ENCODE measurements at regions not wholly inside any gene's neighbourhood (a gene's known extent, or its start where the extent isn't known, plus 50 kb on each side); places are given as distances from the start of the nearest gene placed in this dataset.

DNA sequence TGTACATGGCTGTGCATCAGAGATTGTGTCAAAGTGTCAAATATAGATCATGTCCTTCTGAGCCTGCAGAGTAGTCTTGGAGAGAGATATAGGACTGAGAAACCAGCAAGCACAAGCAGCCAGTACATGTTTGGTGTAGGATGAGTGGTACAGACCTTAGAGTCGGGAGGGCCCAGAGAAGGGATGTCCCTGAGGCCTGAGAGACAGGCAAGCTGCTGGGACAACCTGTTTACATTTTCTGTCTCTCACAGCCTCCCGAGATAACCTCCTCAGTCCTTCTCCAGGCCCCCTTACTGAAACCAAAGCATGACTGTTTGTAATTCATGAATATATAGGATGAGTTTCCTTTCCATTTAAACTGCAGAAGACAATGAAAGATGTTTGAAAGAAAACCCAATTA lies 182.4 kb upstream of the STT3B start:
- peaks cover 37% of the 10 kb centered on the region for H3K4me1 ChIP-seq (ENCODE audit: insufficient read depth, low read length, poor library complexity, severe bottlenecking)
- no peak for TF ChIP-seq EZH2phosphoT487 (IDR thresholded peaks at IDR 0.05; ENCODE audit: borderline replicate concordance)
- TF ChIP-seq, protein P1, sequence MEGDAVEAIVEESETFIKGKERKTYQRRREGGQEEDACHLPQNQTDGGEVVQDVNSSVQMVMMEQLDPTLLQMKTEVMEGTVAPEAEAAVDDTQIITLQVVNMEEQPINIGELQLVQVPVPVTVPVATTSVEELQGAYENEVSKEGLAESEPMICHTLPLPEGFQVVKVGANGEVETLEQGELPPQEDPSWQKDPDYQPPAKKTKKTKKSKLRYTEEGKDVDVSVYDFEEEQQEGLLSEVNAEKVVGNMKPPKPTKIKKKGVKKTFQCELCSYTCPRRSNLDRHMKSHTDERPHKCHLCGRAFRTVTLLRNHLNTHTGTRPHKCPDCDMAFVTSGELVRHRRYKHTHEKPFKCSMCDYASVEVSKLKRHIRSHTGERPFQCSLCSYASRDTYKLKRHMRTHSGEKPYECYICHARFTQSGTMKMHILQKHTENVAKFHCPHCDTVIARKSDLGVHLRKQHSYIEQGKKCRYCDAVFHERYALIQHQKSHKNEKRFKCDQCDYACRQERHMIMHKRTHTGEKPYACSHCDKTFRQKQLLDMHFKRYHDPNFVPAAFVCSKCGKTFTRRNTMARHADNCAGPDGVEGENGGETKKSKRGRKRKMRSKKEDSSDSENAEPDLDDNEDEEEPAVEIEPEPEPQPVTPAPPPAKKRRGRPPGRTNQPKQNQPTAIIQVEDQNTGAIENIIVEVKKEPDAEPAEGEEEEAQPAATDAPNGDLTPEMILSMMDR (conservative IDR thresholded peaks at IDR 0.05; ENCODE audit: low read length), result no peak
- no peaks in the 10 kb centered on the region for H3K27me3 ChIP-seq (ENCODE audit: insufficient read depth, low read length, poor library complexity, severe bottlenecking)
- H3F3A ChIP-seq (ENCODE audit: low read depth), result no peaks in the 10 kb centered on the region
- H3K9me2 ChIP-seq (replicated peaks; ENCODE audit: low read depth, low read length), result no peaks in the 10 kb centered on the region
- H4K20me1 ChIP-seq (ENCODE audit: insufficient read depth, low read length, poor library complexity, severe bottlenecking), result no peaks in the 10 kb centered on the region
- no peak overlapping the region for H3K9ac ChIP-seq (ENCODE audit: low read depth, low read length, poor library complexity, severe bottlenecking)
- H3K9me3 ChIP-seq (ENCODE audit: insufficient read depth, low read depth, low read length), result no peaks in the 10 kb centered on the region
- no peak overlapping the region for H3K4me3 ChIP-seq (ENCODE audit: low read length, poor library complexity, severe bottlenecking)
- no peak overlapping the region for H3K4me2 ChIP-seq (ENCODE audit: low read depth, low read length, poor library complexity, severe bottlenecking)
- H3K79me2 ChIP-seq (ENCODE audit: insufficient read depth, low read length), result no peaks in the 10 kb centered on the region
- no peak overlapping the region for H2AFZ ChIP-seq (ENCODE audit: low read length)
- H3K36me3 ChIP-seq (ENCODE audit: insufficient read depth, low read length), result no peaks in the 10 kb centered on the region

DNA sequence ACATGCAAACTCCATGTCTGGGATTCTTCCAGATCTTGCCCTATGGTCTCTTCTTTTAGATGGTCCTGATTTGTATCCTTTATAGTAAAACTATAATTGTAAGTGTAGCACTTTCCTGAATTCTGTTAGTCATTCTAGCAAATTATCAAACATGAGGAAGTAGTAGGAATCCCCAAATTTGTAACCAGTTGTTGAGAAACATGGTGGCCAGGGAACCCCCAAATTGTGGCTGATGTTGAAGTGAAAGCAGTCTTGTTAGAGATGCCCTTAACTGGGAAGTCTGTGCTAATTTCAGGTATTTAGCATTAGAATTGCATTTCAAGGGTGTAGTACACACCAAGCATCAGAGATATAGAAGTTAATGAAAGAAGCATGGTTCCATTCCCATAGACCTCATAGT lies 180.4 kb upstream of the STT3B start:
- H3K27me3 ChIP-seq (ENCODE audit: insufficient read depth, low read length, poor library complexity, severe bottlenecking), result no peaks in the 10 kb centered on the region
- H3K9ac ChIP-seq (ENCODE audit: low read depth, low read length, poor library complexity, severe bottlenecking), result no peak overlapping the region
- H3K9me2 ChIP-seq (replicated peaks; ENCODE audit: low read depth, low read length), result no peaks in the 10 kb centered on the region
- peaks cover 42% of the 10 kb centered on the region for H3K4me1 ChIP-seq (ENCODE audit: insufficient read depth, low read length, poor library complexity, severe bottlenecking)
- H4K20me1 ChIP-seq (ENCODE audit: insufficient read depth, low read length, poor library complexity, severe bottlenecking), result no peaks in the 10 kb centered on the region
- H3K79me2 ChIP-seq (ENCODE audit: insufficient read depth, low read length), result no peaks in the 10 kb centered on the region
- H2AFZ ChIP-seq (ENCODE audit: low read length), result no peak overlapping the region
- H3F3A ChIP-seq (ENCODE audit: low read depth), result no peaks in the 10 kb centered on the region
- no peak overlapping the region for H3K4me2 ChIP-seq (ENCODE audit: low read depth, low read length, poor library complexity, severe bottlenecking)
- H3K9me3 ChIP-seq (ENCODE audit: insufficient read depth, low read depth, low read length), result no peaks in the 10 kb centered on the region
- TF ChIP-seq, protein P1 (conservative IDR thresholded peaks at IDR 0.05; ENCODE audit: low read length), result no peak
- TF ChIP-seq EZH2phosphoT487 (IDR thresholded peaks at IDR 0.05; ENCODE audit: borderline replicate concordance), result no peak
- H3K4me3 ChIP-seq (ENCODE audit: low read length, poor library complexity, severe bottlenecking), result no peak overlapping the region
- H3K36me3 ChIP-seq (ENCODE audit: insufficient read depth, low read length), result no peaks in the 10 kb centered on the region

DNA sequence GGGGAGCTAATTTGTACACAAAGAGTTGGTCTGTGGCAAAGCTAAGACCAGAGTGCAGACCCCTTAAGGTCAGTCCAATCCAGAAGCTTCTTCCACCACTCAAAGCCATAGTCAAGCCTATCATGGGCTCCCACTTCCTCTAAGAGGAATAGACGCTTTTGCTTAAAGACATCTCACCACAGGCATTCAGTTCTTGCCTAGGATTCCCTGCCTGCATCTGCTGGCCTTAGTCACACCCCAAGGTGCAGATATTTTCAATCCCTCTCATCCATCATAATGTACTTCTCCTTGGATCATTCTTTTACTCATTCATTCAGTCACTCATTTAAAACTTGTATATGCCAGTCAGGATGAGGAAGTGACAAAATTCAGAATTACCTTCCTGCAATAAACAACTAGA lies 179.6 kb upstream of the STT3B start:
- H3K4me3 ChIP-seq (ENCODE audit: low read length, poor library complexity, severe bottlenecking), result no peak overlapping the region
- H4K20me1 ChIP-seq (ENCODE audit: insufficient read depth, low read length, poor library complexity, severe bottlenecking), result no peaks in the 10 kb centered on the region
- H3K9me3 ChIP-seq (ENCODE audit: insufficient read depth, low read depth, low read length), result no peaks in the 10 kb centered on the region
- no peak overlapping the region for H3K4me2 ChIP-seq (ENCODE audit: low read depth, low read length, poor library complexity, severe bottlenecking)
- H3K9ac ChIP-seq (ENCODE audit: low read depth, low read length, poor library complexity, severe bottlenecking), result no peak overlapping the region
- peaks cover 45% of the 10 kb centered on the region for H3K4me1 ChIP-seq (ENCODE audit: insufficient read depth, low read length, poor library complexity, severe bottlenecking)
- TF ChIP-seq, protein P1 (conservative IDR thresholded peaks at IDR 0.05; ENCODE audit: low read length), result no peak
- TF ChIP-seq EZH2phosphoT487 (IDR thresholded peaks at IDR 0.05; ENCODE audit: borderline replicate concordance), result no peak
- H3K79me2 ChIP-seq (ENCODE audit: insufficient read depth, low read length), result no peaks in the 10 kb centered on the region
- no peaks in the 10 kb centered on the region for H3F3A ChIP-seq (ENCODE audit: low read depth)
- H3K9me2 ChIP-seq (replicated peaks; ENCODE audit: low read depth, low read length), result no peaks in the 10 kb centered on the region
- H2AFZ ChIP-seq (ENCODE audit: low read length), result peak overlapping the region; percentile 70
- no peaks in the 10 kb centered on the region for H3K27me3 ChIP-seq (ENCODE audit: insufficient read depth, low read length, poor library complexity, severe bottlenecking)
- no peaks in the 10 kb centered on the region for H3K36me3 ChIP-seq (ENCODE audit: insufficient read depth, low read length)

All from Loucy (cell line).